Left hindlimb (tissue), 1 donor: ENCODE measurements at regions not wholly inside any gene's neighbourhood (a gene's known extent, or its start where the extent isn't known, plus 50 kb on each side); places are given as distances from the start of the nearest gene placed in this dataset.
"Not testable (repeated sequence)": the region's sequence is repeated elsewhere in the genome, so short reads cannot be mapped to it uniquely, and the experiment has no call there.

Experiments used
- DNase-seq: peaks from one replicate; pipeline ENCODE4 v3.0.0-alpha.2; 2018

DNA sequence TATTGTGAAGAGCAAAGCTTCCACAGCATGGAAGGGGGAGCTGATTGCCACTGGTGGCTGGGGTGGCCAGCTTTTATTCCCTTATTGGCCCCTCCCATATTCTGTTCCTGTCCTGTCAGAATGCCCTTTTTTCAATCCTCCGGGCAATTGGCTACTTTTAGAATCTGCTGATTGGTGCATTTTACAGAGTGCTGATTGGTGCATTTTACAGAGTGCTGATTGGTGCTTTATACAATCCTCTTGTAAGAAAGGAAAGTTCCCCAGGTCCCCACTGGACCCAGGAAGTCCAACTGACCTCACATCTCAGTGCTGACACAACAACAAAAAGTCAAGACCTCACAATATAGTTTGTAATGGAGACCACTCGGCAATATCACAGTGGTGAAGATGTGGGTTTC lies 195.0 kb downstream of the SPATA31A6 start:
- DNase-seq, result no peak

GRCh38 chr9:42379602-42380001 lies 196.1 kb downstream of the SPATA31A6 start:
- DNase-seq, result not testable (repeated sequence)

GRCh38 chr9:42384585-42384984 lies 201.1 kb downstream of the SPATA31A6 start:
- not testable (repeated sequence) for DNase-seq

DNA sequence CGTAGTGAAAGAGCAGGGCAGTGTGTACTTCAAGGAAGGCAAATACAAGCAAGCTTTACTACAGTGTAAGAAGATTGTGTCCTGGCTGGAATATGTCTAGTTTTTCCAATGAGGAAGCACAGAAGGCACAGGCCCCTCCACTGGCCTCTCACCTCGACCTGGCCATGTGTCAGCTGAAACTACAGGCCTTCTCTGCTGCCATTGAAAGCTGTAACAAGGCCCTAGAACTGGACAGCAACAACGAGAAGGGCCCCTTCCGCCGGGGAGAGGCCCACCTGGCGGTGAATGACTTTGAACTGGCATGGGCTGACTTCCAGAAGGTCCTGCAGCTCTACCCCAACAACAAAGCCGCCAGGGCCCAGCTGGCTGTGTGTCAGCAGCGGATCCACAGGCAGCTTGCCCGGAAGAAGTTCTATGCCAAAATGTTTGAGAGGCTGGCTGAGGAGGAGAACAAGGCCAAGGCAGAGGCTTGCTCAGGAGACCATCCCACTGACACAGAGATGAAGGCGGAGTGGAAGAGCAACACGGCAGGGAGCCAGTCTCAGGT lies 202.2 kb downstream of the SPATA31A6 start:
- peak; percentile 49 for DNase-seq

GRCh38 chr9:42386477-42386876 lies 203.0 kb downstream of the SPATA31A6 start:
- DNase-seq, result no peak

DNA sequence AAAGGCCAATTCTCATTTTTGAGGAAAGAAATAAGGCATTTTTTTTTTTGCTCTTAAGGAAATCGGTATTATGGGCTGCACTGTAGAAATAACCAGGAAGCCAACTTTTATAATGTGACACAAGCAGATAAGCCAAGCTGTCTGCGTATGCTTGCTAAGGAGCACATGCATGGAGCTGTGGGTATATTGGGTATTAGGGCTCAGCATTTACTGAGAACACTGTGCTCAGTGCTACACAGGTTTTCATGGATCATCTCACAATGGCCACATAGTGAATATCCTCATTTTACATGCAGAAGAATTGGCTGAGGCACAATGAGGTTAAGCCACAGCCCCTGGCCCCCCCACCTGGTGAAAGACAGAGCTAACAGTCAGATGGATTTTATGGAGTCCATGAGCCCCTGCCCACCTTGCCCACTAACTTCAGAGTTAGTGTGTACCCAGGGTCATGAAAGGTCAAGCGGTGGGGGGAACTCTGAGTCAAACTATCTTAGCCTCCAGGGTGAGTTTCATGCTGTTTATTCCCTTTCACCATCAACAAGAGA lies 204.8 kb downstream of the SPATA31A6 start:
- DNase-seq, result no peak

DNA sequence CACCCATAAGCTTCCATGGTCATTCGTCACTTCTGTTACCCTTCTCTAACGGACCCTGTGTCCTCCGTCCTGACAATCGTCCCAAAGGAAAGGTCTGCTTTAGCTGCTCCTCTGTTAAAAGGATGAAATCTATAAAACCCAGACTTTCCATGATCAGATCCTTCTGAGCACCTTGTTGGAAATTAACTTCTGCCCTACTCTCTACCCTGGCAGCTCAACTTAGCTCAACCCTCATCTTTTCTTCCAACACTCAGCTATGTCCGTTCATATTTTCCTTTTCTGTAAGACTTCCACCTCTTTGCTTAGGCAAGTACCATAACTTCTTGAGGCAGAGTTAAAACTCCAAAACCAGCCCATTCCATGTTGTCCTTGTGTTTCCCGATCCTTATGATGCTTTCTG lies 205.4 kb downstream of the SPATA31A6 start:
- DNase-seq, result no peak

DNA sequence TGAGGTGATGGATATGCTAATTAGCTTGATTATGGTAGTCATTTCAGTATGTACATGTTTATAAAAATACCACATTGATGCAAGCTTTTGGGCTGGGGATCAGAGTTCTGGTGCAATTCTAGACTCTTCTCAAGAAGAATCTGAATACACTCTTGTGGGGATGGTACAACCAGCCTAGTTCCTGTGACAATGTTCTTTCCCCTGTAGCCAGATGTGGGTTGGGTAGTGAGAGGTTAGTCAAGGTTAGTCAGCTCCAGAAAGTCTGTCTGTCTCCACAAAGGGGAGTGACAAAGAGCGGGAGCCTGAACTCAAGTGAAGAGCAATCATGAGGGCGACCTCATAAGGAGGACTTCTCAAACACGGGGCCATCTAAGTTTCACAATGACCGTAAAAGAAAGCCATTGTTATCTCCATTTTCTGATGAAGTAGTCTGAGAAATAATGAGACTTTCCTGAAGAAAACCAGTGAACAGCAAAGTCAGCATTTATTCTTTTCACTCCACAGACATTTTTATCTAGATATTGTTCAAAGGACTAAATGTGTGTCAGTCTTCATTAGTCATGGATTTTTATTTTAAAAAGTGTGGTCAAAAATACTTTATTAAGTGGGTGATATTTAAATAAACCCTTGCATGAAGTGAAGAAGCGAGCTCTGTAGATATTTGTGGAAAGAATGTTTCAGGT lies 209.5 kb downstream of the SPATA31A6 start:
- not testable (repeated sequence) for DNase-seq

DNA sequence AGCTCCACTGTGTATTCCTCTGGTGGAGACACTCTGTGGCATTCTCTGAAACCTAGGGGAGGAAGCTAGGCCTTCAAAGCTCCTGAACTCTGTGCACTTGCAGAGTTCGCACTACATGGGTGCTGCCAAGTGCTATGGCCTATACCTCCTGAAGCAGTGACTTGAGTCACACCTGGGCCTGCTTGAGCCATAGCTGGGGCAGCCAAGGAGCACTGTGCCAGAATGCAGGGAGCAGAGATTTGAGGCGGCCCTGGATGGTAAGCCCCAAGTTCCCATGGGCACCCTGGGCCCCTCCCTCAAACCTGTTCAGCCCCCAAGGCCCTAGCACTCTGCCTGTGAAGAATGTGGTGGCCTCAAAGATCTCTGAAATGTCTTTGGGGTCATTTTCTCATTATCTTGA lies 212.9 kb downstream of the SPATA31A6 start:
- DNase-seq, result no peak

GRCh38 chr9:42397336-42397735 lies 213.9 kb downstream of the SPATA31A6 start:
- DNase-seq, result not testable (repeated sequence)

DNA sequence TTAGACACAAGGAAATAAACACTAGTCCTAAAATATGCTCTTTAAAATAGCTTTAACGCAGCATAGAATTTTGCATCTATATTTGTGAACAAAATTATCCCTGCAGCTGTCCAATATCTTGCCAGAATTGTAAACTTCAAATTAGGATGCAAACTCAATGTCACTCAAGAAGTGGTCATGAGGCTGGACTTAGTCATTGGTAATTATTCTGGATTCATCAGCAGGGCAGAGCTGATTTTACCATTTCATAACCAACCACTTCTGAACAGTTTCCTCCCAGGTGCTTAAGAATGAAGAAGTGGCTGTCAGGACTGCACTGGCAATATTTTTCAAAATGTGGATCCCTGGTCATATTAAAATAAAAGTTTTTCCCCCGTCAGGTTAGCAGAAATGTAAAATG lies 219.5 kb downstream of the SPATA31A6 start:
- not testable (repeated sequence) for DNase-seq

GRCh38 chr9:42409581-42409980 lies 226.1 kb downstream of the SPATA31A6 start:
- not testable (repeated sequence) for DNase-seq

DNA sequence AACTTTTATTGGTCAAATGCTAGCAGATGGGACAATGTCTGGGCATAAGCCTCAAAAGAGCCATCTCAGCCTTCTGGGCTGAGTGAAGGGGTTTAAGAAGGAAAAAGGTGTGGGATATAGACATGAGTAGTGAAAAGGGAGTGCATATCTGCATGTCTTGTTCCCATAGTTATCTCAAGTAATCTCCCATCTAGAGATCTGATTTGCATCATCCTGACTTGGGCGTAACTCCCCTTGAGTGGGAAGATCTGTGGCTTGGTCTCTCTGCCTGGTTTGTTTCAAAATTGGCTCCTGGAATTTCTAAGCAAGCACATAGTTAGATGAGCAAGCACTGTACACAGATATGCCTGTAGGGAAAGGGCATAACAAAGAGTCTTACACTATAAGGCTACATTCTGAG lies 228.9 kb downstream of the SPATA31A6 start:
- not testable (repeated sequence) for DNase-seq

DNA sequence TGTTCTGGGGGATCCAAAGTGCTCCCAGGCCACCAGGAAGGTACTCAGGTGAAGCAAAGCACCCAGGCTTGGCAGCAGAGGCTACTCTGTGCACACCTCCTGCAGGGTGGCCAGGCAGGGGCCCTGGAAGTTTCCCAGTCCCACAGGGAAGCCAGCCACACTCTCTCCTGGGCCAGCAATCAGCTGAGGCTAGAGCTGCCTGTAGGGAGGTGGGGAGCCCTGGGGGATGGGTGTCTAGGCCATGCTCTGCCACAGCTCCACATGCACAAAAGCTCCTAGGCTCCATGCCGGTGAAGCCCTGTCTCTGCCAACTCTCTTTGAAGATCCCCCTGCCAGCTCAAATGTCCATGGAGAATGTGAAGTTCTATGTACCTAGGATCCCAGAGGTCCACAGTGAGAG lies 231.4 kb downstream of the SPATA31A6 start:
- not testable (repeated sequence) for DNase-seq

- DNase-seq, result not testable (repeated sequence)
Observed at GRCh38 chr9:42419652-42420051, 236.2 kb downstream of the SPATA31A6 start.

DNA sequence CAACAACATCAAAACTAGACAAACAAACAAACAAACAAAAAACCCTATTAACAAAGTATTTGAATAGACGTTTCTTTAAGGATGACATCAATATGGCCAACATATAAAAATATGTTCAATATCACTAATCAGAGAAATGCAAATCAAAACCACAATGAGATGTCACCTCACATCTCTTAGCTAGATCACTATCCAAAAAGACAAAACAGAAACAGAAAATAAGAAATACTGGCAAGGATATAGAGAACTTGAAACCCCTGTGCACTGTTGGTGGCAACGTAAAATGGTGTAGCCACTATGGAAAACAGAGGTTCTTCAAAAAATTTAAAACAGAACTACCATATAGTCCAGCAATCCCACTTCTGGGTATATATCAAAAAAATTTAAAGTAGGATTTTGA lies 236.9 kb downstream of the SPATA31A6 start:
- DNase-seq, result not testable (repeated sequence)

GRCh38 chr9:42421630-42422029 lies 238.2 kb downstream of the SPATA31A6 start:
- DNase-seq, result not testable (repeated sequence)

DNA sequence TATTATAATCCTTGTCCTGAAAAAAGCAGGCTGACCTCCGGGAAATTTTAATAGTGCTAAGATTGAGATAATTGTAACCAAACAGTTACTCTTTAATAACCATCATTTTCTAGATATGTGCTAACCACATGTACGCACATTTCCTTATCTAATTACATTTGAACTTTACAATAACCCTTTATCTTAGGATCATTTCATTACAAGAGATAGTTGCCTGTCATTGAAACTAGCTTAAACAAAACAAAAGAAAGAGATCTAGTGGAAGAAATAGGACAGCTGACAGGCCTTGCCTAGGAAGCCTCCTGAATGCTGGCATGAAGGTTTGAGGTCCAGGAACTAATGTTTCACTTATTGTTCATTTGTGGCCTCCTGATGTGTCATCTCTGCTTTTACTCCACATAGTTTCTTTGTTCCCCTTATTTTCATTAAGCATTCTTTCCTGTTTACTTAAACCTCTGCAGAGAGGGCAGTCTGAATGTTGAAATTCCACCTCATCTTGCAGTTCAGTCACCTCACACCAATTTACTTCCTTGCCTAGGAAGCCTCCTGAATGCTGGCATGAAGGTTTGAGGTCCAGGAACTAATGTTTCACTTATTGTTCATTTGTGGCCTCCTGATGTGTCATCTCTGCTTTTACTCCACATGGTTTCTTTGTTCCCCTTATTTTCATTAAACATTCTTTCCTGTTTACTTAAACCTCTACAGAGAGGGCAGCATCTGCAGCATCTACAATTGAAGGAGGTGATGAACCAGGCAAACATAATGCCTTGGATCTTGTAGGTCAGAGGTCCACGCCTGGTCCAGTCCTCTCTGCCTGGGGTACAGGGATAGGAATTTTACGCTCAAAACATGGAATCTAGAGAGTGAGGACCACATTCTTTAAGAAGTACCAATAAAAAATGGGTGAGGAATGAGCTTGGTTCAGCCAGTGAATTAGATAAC lies 247.5 kb downstream of the SPATA31A6 start:
- not testable (repeated sequence) for DNase-seq

DNA sequence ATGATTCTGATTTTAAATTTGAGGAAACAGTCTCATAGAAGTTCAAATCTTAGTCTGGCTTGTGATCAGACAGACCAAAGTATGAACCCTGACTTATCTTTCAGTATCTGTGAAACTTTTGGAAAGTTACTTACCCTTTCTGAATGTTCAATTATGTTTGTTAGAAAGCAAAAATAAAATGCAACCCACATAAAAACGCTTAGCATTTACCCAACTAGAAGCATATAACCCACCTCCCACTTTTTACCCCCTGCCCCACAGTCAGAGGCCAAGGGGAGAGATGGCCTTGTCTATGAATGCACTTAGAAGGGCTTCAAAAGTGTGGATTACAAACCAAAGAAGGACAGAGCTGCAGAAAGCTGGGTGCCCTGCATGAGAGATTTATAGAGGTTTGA lies 248.2 kb downstream of the SPATA31A6 start:
- DNase-seq, result not testable (repeated sequence)

DNA sequence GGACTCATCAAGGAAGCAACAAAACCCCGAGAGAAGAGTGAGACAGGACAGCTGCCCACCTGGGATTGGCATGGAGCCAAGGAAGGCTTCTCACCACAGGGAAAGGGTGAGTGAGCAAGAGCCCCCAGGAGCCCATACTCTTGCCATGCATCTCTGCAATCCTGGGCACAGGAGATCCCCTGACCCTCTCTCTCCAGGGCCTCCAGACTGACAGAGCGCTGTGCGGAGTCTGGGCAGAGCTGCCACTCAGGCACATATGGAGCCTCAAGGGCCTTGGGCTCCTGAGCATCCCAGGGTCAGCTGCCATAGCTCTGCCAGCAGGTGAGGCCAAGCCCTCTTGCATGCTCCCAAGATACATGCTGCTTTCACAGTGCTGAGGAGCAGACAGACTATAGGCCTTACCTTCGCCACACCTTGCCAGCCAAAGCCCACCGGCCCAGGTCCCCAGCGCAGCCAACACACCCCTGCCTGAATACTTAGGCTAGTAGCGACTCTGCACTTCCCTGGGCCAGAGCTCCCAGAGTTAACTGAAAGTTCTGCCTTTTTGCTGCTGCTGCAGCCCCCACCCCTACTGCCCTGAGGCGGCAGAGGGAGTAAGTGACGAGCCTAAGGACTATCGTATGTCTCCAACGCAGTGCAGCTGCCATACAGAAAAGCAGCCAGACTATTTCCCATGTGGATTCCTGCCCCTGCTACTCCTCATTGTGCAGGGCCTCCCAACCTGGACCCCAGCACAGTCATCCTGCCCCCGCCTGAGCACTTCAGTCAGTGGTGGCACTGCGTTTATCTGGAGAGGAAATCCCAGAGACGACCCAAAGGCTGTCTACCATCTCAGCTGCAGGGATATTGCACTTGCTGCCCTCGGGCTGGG lies 251.6 kb downstream of the SPATA31A6 start:
- DNase-seq, result not testable (repeated sequence)

DNA sequence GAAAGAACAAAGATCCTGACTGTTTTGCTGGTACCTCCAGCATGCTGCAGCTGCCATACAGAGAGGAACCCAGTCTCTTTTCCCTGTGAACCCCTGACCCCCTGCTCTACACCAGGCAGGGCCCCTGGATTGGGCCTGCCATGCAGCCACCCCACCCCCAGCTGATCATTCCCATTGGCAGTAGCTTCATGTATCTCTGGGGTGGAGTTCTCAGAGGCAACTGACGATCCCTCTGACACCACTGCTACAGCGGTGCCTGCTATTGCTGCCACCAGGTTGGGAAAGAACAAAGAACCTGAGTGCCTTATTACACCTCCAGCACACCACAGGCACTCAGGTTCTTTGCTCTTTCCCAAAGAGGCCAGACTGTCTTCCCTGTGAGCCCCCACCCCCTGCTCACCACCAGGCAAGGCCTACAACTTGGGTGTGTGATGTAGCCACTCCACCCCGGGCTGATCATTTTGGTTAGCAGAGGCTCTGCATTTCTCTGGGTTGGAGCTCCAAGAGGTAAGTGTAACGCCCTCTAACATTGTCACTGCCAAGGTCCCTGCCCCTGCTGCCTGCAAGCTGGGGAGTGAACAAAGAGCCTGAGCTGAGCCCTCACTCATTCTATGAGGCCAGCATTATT lies 252.4 kb downstream of the SPATA31A6 start:
- DNase-seq, result not testable (repeated sequence)
